CD4-positive, alpha-beta T cell treated with Interleukin-15 for 1 hour (primary cell): ENCODE measurements at regions not wholly inside any gene's neighbourhood (a gene's known extent, or its start where the extent isn't known, plus 50 kb on each side); places are given as distances from the start of the nearest gene placed in this dataset.
"Not testable (repeated sequence)": the region's sequence is repeated elsewhere in the genome, so short reads cannot be mapped to it uniquely, and the experiment has no call there.

Experiments used
- DNase-seq: peaks from one replicate; pipeline ENCODE4 v3.0.0-alpha.2; 2020

DNA sequence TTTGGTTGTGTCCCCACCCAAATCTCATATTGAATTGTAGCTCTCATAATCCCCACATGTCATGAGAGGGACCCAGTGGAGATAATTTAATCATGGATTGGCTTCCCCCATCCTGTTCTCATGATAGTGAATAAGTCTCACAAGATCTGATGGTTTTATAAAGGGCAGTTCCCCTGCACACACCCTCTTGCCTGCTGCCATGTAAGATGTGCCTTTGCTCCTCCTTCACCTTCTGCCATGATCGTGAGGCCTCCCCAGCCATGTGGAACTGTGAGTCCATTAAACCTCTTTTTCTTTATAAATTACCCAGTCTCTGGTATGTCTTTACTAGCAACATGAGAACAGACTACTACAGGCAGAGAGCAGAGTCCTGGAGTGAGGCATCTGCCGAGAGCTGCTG lies 90.2 kb upstream of the SLC45A1 start:
- not testable (repeated sequence) for DNase-seq

DNA sequence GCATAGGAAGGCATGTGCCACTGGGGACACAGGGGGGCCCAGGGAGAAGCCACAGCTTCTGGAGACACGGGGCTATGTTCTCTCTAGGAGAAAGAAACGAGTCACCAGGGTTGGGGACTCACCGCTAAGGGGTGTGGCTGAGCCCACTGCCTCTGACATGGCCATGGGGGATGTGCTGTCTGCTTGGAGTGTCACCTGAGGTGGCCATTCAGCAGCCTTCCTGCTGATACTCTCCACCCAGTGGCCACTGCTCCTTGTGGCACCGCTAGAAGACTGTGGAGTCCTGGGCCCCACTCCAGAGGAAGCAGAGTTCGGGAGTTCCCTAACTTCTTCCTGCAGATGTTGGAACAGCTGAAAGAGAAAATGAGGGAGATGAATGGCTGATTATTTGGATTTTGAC lies 91.2 kb upstream of the SLC45A1 start:
- DNase-seq, result no peak

DNA sequence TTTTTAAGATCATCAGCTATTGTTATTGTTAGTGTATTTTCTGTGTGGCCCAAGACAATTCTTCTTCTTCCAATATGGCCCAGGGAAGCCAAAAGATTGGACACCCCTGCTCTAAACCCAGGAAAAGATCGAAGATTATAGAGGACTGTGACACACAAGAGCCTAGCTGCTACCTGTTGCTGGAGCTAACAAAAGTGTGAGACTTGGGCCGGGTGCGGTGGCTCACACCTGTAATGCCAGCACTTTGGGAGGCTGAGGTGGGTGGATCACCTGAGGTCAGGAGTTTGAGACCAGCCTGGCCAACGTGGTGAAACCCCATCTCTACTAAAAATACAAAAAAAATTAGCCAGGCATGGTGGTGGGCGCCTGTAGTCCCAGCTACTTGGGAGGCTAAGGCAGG lies 91.9 kb upstream of the SLC45A1 start:
- DNase-seq, result not testable (repeated sequence)

DNA sequence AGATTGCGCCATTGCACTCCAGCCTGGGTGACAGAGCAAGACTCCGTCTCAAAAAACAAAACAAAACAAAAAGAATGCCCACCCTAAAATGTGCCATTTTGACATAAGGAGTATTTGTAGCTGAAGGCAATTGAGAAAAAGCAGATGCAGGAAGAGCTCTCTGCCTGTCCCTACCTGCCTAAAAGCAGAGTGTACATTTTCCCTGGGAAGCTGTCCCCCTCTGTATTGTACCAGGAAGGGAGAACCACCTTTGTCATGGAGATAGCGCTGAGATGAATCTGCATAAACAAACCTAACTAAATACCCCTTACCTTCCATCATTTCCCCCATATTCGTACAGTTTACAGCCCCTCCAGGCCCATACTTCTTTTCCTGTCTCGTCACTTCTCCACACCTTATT lies 94.4 kb upstream of the SLC45A1 start:
- no peak for DNase-seq

DNA sequence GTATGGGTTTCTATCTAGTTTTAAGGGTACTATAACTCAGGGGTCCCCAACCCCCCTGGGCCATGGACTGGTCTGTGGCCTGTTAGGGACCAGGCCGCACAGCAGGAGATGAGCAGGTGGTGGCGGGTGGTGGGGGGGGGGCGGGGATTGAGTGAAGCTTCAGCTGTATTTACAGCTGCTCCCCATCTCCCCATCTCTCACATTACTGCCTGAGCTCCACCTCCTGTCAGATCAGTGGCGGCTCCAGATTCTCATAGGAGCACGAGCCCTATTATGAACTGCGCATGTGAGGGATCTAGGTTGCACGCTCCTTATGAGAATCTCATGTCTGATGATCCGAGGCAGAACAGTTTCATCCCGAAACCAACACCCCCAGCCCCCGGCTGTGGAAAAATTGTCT lies 95.1 kb upstream of the SLC45A1 start:
- DNase-seq, result no peak

DNA sequence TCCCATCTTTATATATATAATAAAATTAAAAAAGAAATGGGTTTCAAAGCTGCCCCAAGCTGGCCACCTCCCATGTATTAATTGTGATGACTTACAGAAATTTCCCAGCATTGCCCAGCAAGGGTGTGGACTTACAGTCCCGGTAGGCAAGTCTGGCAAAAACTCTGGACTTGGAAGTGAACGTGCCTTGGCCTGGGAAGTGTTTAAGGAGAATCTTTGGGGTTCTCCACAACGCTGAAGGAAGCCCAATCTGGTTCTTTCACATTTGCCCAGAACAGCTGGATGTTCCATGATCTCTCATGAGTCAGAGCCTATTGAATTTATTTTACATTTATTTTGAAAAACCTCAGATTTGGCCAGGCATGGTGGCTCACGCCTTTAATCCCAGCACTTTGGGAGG lies 98.4 kb upstream of the SLC45A1 start:
- DNase-seq, result no peak

DNA sequence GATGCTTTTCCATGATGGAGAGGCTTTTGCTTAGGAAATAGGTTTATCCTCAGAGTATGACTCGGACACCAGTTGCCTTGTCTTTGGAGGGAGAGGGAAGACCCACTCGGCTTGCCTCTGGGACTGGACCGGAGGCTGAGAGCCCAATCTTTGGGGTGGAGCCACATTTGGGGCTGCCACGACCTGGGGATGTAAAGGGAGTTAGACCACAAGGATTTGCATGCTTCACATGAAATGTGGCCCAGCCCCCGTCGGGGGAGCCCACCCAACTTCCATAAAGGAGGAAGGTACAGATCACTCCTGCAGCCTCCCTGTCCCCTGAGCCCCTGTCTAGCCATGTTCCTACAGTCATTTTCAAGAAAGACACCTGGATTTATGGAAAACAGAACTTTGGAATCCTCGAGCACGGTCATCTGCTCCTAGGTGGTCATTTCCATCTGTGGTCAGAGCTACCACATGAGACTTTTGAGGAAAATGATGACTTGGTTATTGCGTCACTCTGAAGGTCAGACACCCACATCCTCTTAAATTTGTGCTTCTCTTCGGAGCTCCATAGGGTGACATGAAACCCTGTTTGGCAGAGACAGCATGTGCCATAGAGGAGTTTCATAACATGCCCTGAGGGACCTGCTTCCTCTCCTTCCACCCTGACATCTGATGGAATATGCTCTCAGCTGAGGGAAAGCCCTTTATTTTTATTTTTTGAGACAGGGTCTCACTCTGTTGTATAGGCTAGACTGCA lies 99.4 kb upstream of the SLC45A1 start:
- peak; percentile 20 for DNase-seq

DNA sequence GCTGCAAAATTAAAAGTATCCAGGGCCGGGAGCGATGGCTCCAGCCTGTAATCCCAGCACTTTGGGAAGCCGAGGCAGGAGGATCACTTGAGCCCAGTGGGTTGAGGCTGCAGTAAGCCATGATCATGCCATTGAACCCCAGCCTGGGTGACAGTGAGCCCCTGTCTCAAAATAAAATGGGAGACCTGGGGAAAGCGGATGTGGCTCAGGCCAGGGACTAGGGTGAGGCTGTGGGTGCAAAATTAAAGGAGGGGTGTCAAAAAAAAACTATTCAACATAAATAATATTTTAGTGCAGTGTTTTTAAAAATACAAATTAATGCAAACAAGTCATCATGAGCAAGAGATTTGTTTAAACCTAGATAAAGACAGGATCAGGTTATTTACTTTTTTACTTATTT lies 100.1 kb upstream of the SLC45A1 start:
- no peak for DNase-seq

DNA sequence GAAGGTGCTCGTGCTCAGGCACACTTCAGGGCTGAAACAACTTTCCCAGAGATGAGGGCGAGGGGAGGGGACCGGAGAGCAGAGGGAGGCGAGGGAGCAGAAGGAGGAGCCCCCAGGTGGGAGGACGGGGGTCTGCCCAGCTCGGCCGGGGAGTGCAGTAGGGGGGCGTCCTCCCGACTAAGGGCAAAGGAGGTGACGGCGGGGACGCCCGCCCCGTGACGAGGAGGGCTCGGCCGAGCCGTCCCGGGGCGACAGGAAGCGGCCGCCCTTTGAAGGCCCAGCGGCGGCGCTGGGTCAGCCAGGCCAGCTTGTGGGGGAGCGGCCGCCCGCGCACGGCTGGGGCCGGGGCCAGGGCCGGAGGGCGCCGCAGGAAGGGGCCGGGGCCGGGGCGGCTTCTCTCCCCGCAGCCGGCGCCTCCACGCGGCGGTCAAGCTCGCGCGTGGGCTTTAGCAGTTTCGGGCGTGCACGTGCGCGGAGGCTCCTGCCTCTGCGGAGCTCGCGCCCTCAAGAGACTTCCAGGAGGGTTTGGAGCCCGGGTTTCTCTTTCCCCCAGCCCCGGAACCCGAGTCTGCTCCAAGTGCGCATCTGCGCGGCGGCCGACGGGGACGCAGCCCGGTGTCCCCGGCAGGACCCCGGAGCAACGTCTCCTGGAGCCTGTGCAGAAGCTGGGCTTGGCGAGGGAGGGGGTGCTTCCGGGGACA lies 100.8 kb upstream of the SLC45A1 start:
- no peak for DNase-seq

DNA sequence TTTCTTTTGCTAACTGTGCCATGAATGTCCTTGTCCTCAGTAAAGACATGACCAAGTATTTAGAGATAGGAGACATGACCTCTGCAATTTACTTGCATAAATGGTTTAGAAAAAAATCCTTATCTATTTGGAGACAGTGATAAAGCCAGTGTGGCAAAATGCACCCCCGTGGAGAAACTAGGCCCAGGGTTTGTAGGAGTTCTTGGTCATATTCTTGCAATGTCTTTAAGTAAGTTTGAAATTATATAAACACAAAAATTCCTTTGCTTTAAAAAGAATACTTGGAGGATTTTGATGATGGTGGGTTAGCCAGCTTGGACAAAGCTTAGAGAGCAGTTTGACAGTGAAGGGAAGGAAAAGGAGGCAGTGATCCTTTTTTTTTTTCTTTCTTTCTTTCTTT lies 101.9 kb upstream of the SLC45A1 start:
- DNase-seq, result no peak

DNA sequence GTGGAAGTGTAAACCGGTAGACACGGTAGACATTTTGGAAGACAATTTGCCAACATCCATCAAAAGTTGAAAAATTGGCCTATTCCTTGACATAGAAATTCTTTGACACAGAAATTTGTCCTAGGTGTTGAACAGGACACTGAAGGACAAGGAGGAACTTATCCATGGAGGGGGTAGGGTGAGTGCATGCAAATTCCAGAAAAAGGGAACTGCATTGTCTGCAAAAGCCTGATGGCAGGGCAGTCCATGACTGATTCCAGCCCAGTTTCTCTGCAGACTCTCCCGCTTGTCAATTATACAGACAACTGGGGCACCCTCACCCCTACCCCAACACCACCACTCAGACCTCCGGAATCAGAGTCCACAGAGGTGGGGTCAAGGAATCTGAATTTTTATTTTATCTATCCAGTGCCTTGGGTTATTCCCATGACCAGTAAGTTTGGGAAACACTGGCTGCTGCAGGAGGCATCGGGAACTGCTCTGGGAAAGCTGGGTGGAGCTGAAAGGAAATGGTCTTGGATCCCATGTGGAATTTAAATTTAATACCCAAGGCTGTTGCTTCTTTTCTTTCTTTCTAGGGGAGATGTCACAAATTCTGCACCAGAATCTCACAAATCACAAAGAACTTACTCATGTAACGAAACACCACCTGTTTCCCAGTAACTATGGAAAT lies 103.3 kb upstream of the SLC45A1 start:
- no peak for DNase-seq

DNA sequence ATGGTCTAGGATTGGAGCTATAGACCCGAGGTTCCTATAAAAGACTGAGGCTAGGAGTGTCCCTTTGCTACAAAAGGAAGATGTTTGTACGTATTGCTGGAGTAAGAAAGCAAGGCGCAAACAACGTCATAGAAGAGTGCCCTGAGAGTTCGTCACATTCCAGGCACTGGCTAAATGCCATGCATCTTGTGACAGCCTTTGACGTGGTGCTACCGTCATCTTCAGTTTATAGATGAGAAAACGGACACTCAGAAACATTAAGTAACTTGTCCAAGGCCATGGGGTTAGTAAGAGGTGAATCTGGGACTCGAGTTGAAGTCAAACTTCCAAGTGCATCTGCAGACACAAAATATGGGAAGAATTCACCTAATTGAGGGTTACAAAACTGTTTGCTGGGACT lies 104.2 kb upstream of the SLC45A1 start:
- DNase-seq, result no peak

DNA sequence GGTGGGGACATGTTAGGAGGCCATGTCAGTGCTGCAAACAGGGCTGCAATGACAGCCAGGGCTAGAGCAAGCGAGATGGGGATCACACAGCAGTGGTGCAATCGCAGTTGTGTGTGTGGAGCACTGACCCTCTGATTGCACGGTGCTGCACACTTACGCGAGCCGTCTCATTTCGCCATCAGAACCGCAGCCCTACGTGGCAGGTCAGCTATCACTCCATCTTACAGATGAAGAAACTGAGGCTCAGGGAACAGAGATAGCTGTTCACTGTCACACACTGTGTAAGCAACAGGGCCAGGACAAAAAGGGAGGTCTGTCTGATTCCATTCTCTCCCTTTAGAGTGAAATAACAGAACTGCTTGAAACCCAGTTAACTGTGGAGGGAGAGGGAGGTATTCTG lies 104.8 kb upstream of the SLC45A1 start:
- DNase-seq, result no peak

DNA sequence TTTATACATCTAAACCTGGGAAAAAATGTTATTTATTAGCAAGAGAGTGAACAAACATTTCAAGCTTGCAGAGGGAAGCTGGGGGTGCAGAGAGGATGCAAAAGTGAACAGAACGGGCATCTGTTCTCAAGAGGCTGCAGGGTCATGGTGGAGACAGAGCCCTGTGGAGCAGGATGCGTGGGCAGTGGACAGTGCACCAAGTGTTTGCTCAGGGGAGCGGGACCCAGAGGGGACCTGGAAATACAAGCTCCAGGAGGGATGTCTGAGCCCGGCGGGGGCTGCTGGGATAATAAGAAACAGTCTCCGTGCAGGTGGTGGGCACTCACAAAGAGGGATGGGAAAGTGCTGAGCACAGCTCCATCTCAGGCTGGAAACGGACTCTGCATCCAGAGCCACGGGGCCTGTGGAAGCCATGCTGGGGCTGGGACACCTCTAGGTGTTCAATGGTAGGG lies 105.3 kb upstream of the SLC45A1 start:
- DNase-seq, result no peak

DNA sequence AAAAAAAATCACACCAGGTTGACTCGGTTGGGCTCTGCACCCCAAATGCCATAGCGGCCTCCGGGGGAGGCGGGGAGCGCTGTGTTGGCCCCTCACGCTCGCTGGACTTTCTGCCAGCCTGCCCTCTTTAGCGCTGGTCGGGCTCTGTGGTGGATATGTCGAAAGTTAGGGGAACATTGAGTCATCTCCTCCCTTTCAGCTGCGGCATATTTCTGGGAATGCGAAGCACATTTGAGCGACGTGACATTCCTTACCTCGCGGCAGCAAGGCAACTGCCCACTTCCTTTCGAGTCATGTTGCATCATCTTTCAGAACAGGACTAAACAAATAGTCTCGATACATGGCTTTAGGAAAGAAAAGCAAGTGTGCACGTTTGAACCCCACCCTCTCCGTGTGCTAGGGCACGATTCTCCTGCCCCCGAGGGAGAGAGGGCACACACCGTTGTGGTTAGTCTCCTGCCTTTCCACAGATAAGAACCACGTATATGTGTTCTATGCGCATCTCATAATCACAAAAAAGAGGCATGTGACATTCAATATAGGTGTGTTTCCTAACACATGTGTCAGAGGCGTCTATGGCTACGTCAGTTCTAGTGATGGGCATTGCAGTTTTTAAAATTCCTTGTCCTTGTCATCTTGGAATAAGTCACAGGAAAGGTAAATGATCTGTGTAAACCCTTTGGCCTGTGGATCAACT lies 105.9 kb upstream of the SLC45A1 start:
- DNase-seq, result no peak

DNA sequence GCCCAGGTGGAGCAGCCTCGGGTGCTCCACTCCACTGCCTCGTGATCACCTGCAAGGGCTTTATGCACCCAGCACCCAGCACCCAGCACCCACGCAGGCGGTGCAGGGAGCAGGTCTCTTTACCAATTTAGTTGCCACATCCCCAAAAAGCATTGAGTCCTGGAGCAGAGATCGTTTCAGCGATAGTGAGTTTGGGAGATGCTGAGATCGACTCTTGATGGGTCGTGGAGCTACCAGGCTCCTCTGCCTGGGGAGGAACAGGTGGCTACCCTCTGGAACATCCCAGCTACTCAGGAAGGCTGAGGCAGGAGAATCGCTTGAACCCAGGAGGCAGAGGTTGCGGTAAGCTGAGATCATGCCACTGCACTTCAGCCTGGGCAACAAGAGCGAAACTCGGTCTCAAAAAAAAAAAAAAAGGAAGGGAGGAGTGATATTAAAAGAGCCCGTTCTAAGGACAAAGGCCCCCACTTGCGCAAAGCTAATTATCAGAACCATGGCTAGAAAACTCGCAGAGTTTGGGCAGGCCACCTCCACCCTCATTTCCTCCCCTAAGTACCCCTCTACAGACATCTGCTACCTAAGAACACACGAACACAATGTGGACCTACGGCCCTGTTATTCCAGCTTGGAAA lies 106.5 kb upstream of the SLC45A1 start:
- no peak for DNase-seq

DNA sequence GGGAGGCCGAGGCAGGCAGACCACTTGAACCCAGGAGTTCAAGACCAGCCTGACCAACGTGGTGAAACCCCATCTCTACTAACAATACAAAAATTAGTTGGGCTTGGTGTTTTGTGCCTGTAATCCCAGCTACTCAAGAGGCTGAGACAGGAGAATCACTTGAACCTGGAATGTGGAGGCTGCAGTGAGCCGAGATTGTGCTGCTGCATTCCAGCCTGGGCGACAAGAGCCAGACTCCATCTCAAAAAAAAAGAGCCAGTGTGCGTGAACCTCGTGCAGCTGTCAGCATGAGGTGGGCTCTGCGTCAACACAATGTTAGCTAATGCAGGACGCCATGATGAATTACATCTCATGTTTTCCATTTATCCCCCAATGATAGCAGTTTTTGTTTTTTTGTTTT lies 110.7 kb upstream of the SLC45A1 start:
- DNase-seq, result no peak

DNA sequence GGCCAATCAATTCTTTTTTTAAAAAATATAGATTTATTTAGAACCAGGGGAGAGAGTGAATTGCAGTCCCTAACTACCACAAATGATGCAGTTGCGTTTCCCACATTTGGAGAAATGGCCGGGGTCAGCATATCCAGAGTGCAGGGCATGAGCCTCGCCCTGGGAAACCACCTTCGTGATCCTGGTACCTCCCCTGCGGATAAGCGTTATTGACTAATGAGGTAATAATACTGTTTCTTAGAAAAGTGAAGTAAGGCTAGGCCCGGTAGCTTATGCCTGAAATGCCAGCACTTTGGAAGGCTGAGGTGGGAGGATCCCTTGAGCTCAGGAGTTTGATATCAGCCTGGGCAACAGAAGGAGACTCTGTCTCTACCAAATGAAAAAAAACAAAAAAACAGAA lies 111.5 kb upstream of the SLC45A1 start:
- DNase-seq, result no peak

DNA sequence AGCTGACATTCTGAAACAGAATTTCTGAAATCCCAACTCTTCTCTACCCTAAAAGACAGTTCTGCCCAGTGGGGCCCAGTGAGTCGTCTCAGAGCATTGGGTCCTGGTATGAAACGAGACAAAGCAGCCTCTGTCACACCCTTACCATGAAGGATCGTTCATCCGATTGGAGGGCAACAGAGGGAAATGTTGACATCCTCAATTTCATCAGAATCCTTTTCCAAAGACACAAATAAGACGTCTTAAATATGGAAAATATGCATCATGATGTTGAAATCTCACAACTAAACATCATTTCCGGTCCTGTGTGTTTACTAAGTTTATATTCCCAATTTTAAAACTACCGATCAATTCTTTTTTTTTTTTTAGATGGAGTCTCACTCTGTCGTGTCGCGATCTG lies 112.1 kb upstream of the SLC45A1 start:
- DNase-seq, result no peak

DNA sequence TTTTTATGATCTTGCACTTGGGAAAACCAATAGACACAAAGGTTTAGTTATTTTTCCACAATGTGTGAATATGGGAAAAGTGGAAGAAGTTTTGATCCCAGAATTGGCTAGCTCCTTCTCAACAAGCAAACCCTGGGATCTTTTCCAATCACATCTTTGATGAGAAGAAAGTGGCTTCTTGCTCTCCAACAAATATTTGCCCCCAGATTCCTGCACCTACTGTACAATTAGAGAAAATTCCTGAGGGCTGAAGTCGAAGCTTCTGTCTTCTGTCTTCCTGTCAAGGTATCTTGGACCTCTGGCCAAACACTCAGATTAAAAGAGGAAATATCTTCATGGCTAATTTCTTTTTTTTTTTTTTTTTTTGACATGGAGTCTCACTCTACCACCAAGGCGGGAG lies 113.1 kb upstream of the SLC45A1 start:
- no peak for DNase-seq

DNA sequence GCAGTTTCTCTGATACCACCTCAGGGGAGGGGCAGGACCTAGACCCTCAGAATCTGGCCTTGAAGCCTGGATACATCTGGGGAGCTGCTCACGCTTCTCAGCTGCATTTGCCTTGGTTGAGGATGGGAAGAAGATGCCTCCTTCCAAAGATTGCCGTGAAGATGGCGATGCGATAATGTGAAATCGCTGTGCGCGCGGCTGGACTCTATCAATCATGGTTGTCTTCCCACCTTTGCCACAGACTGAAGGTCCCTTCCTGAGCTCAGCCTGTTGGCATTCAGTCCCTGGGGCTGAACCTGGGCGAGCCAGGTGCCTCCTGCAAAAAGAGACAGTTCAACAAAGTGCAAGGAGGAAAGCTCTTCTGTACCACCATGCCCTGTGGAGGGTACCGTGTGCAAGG lies 114.4 kb upstream of the SLC45A1 start:
- DNase-seq, result no peak

DNA sequence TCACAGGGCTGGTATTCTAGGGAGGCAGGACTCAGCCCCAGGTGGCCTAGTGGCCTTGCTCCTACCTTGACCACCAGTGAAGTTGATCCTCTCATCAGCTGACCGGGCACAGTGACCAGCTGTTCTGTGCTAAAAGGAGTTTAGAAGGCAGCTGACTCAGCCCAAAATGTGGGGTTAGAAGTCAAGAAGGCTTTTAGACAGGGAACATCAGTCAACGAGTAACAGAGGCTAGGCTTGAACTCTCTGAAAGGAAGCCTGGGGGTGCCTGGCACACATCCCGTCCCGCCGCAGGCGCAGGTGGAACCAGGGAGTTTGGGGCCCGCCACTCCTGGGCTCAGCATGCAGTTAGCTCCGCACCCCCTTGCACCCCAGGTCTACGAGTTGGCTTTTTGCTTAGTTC lies 114.9 kb upstream of the SLC45A1 start:
- DNase-seq, result no peak
